ENCODE measurements at regions not wholly inside any gene's neighbourhood (a gene's known extent, or its start where the extent isn't known, plus 50 kb on each side); places are given as distances from the start of the nearest gene placed in this dataset.

DNA sequence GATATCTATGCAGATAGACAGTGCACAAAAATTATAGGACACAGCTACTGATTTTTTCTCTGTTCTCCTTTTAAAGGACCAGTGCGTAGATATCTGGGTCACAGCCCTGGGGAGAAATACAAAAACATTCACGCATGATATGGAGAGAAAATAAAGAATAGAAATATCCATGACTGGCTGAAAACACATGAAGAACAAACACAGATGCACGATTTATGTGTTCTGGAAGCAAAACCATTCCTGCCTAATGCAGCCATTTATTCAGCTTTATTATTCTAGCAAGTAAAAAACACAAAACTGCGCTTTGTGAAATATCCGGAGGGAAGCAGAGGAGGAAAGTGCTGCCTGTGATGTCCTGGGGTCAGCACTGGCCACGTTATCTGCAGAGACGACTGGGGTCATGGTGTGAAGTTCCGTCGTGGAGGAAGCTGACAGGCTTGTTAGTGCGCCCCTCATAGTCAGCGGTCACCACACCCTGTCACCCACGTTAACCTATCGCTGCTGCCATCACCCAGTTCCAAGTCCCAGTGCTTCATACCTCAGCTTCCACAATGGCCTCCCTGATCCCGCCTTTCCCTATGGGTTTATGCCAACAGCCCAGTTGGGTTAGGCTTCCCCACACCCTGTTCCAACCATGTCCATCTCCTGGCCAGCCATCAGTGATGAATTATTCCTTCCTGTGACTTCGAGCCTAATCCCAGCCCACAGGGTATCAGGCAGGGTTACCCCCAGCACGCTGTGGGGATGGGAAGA lies 86.6 kb upstream of the RPS6KA2 start:
- TF ChIP-seq EZH2 (IDR thresholded peaks at IDR 0.05) (no peak), POLR2AphosphoS5 (IDR thresholded peaks at IDR 0.05; ENCODE audit: borderline replicate concordance, low read depth, low read length) (no peak), FOXP2 (optimal IDR thresholded peaks at IDR 0.05; ENCODE audit: control extremely low read depth, extremely low read length, insufficient read depth) (no peak)
